Fibroblast of lung (primary cell): ENCODE measurements at regions not wholly inside any gene's neighbourhood (a gene's known extent, or its start where the extent isn't known, plus 50 kb on each side); places are given as distances from the start of the nearest gene placed in this dataset.
A peak's percentile ranks its signal among the peaks of the same experiment; 100 is the strongest.

ENCODE experiments used
- DNase-seq, 2 donors: peaks; one replicate each; pipeline versions ENCODE4 v3.0.0 to v3.0.0-alpha.2; 2010; ENCODE audit warnings: low read depth in 2 of 2
- H2AFZ ChIP-seq: 2 replicates; pipeline ENCODE4 v1.5.1; 2012; ENCODE audit warnings: low read length, control low read depth, inconsistent platforms
- H3K27ac ChIP-seq: 2 replicates; pipeline ENCODE4 v1.5.1; 2011; ENCODE audit warnings: low read length, control low read depth; ENCODE audit not compliant: insufficient read depth
- H3K27me3 ChIP-seq: 2 replicates; pipeline ENCODE4 v1.5.1; 2011; ENCODE audit warnings: mild to moderate bottlenecking, low read length; ENCODE audit not compliant: control insufficient read depth, insufficient read depth
- H3K36me3 ChIP-seq: 2 replicates; pipeline ENCODE4 v1.5.1; 2011; ENCODE audit warnings: low read length; ENCODE audit not compliant: control insufficient read depth, insufficient read depth
- H3K4me1 ChIP-seq: 2 replicates; pipeline ENCODE4 v1.5.1; 2011; ENCODE audit warnings: low read length; ENCODE audit not compliant: control insufficient read depth, insufficient read depth; ENCODE audit errors: extremely low read depth
- H3K4me2 ChIP-seq: 2 replicates; pipeline ENCODE4 v1.5.1; 2011; ENCODE audit warnings: low read length, control low read depth; ENCODE audit not compliant: insufficient read depth; ENCODE audit errors: extremely low read depth
- H3K4me3 ChIP-seq, 4 experiments: fragments of 200-600 bp in 1 of 4; sonication (generic) in 1 of 4; replicated peaks in 1 of 4; 2 replicates each; pipeline ENCODE4 v1.5.1; 2011 to 2016; ENCODE audit warnings: low read length in 4 of 4, low read depth in 3 of 4, mild to moderate bottlenecking in 3 of 4, control low read depth in 2 of 4, inconsistent platforms in 1 of 4, mixed read lengths in 1 of 4; ENCODE audit not compliant: insufficient read depth in 1 of 4; ENCODE audit errors: control extremely low read depth in 1 of 4
- H3K79me2 ChIP-seq: 2 replicates; pipeline ENCODE4 v1.5.1; 2012; ENCODE audit warnings: mild to moderate bottlenecking, low read length, inconsistent platforms; ENCODE audit not compliant: control insufficient read depth, insufficient read depth
- H3K9ac ChIP-seq: 2 replicates; pipeline ENCODE4 v1.5.1; 2011; ENCODE audit warnings: mild to moderate bottlenecking, low read length, control low read depth; ENCODE audit not compliant: insufficient read depth
- H3K9me3 ChIP-seq: 2 replicates; pipeline ENCODE4 v1.5.1; 2012; ENCODE audit warnings: low read depth, low read length; ENCODE audit not compliant: control insufficient read depth, insufficient read depth
- H4K20me1 ChIP-seq: 2 replicates; pipeline ENCODE4 v1.5.1; 2011; ENCODE audit warnings: low read length; ENCODE audit not compliant: control insufficient read depth, insufficient read depth; ENCODE audit errors: extremely low read depth
- CTCF ChIP-seq, 2 donors: IDR thresholded peaks in 1 of 2; conservative IDR thresholded peaks in 1 of 2; 1 replicate in 1 of 2; 2 replicates in 1 of 2; pipeline ENCODE4 v1.5.1; 2011 to 2012; ENCODE audit warnings: low read length in 2 of 2, control low read depth in 1 of 2, inconsistent platforms in 1 of 2, low read depth in 1 of 2, mild to moderate bottlenecking in 1 of 2
- EZH2 ChIP-seq: IDR thresholded peaks from 2 replicates; pipeline ENCODE4 v1.5.1; 2012; ENCODE audit warnings: low read length, control low read depth, mild to moderate bottlenecking; ENCODE audit errors: missing control alignments

- Histone ChIP-seq H3K9me3 (no peaks in the 10 kb centered on the region), H3K27ac (no peak overlapping the region), H2AFZ (no peak overlapping the region), H3K36me3 (no peaks in the 10 kb centered on the region), H3K4me2 (no peak overlapping the region), H3K9ac (no peak overlapping the region), H3K27me3 (peaks cover 2% of the 10 kb centered on the region), H3K79me2 (no peaks in the 10 kb centered on the region), H4K20me1 (no peaks in the 10 kb centered on the region), H3K4me3 (no peak overlapping the region), H3K4me1 (no peaks in the 10 kb centered on the region)
- TF ChIP-seq EZH2 (no peak), CTCF (conservative IDR thresholded peaks at IDR 0.05 in 1 of 2, IDR thresholded peaks at IDR 0.05 in 1 of 2; ENCODE audit: low read depth in 1 of 2, low read length in 2 of 2) (no peak)
- DNase-seq: peak in 1 of 2 donors; percentile 70
These were observed 314.8 kb downstream of the CDC5L start for GRCh38 chr6:44702292-44702691.

GRCh38 chr6:44704240-44705150 is 317.0 kb downstream of the CDC5L start:
- no peak overlapping the region for H3K4me2 ChIP-seq

GRCh38 chr6:44705596-44705995 is 318.1 kb downstream of the CDC5L start:
- H3K9ac ChIP-seq: no peak overlapping the region
- no peaks in the 10 kb centered on the region for H3K9me3 ChIP-seq
- H3K27ac ChIP-seq: no peak overlapping the region
- H3K36me3 ChIP-seq: no peaks in the 10 kb centered on the region
- H3K4me3 ChIP-seq: no peak overlapping the region
- H3K4me2 ChIP-seq: no peak overlapping the region
- H2AFZ ChIP-seq: no peak overlapping the region
- H3K4me1 ChIP-seq: no peaks in the 10 kb centered on the region
- no peaks in the 10 kb centered on the region for H3K27me3 ChIP-seq
- no peak for TF ChIP-seq CTCF (conservative IDR thresholded peaks at IDR 0.05 in 1 of 2, IDR thresholded peaks at IDR 0.05 in 1 of 2; ENCODE audit: low read depth in 1 of 2, low read length in 2 of 2)
- TF ChIP-seq EZH2: no peak
- DNase-seq: no peak
- no peaks in the 10 kb centered on the region for H4K20me1 ChIP-seq
- H3K79me2 ChIP-seq: no peaks in the 10 kb centered on the region

More at GRCh38 chr6:44704240-44705150, 317.0 kb downstream of the CDC5L start:
- H3K4me1 ChIP-seq: no peaks in the 10 kb centered on the region
- H3K27ac ChIP-seq: no peak overlapping the region
- H3K36me3 ChIP-seq: no peaks in the 10 kb centered on the region
- H2AFZ ChIP-seq: no peak overlapping the region
- no peak overlapping the region for H3K4me3 ChIP-seq
- no peaks in the 10 kb centered on the region for H3K79me2 ChIP-seq
- H4K20me1 ChIP-seq: no peaks in the 10 kb centered on the region
- no peak for TF ChIP-seq CTCF (conservative IDR thresholded peaks at IDR 0.05 in 1 of 2, IDR thresholded peaks at IDR 0.05 in 1 of 2; ENCODE audit: low read depth in 1 of 2, low read length in 2 of 2)
- no peak for TF ChIP-seq EZH2
- H3K27me3 ChIP-seq: no peaks in the 10 kb centered on the region
- H3K9ac ChIP-seq: no peak overlapping the region
- no peaks in the 10 kb centered on the region for H3K9me3 ChIP-seq
- DNase-seq: no peak
